ENCODE measurements at regions not wholly inside any gene's neighbourhood (a gene's known extent, or its start where the extent isn't known, plus 50 kb on each side); places are given as distances from the start of the nearest gene placed in this dataset.

- Histone ChIP-seq H3K79me2 (ENCODE audit: insufficient read depth, low read length) (no peaks in the 10 kb centered on the region), H3K4me3 (ENCODE audit: insufficient read depth, low read length) (no peak overlapping the region), H3K27me3 (ENCODE audit: insufficient read depth, low read length) (peaks cover 3% of the 10 kb centered on the region), H3K27ac (ENCODE audit: low read depth, low read length) (no peak overlapping the region), H4K20me1 (ENCODE audit: insufficient read depth, low read length) (no peaks in the 10 kb centered on the region), H3K36me3 (ENCODE audit: insufficient read depth, low read length) (no peaks in the 10 kb centered on the region), H3K4me1 (ENCODE audit: insufficient read depth, low read length) (no peaks in the 10 kb centered on the region), H3K9me3 (ENCODE audit: low read depth, low read length) (no peaks in the 10 kb centered on the region), H3K4me2 (ENCODE audit: insufficient read depth, low read length) (no peak overlapping the region), H2AFZ (ENCODE audit: low read length) (no peak overlapping the region)
- TF ChIP-seq CTCF (IDR thresholded peaks at IDR 0.05; ENCODE audit: extremely low read depth, low read depth, low read length), result no peak
- no peak for DNase-seq (ENCODE audit: insufficient read length, low spot score, missing footprints)
These were observed 67.7 kb upstream of the BNC1 start for GRCh38 chr15:83352119-83352518.

GRCh38 chr15:83356501-83357399 is 72.3 kb upstream of the BNC1 start:
- H3K9me3 ChIP-seq (ENCODE audit: low read depth, low read length), result no peaks in the 10 kb centered on the region
- H3K4me3 ChIP-seq (ENCODE audit: insufficient read depth, low read length), result no peak overlapping the region
- TF ChIP-seq CTCF (IDR thresholded peaks at IDR 0.05; ENCODE audit: extremely low read depth, low read depth, low read length), result no peak
- peaks cover 3% of the 10 kb centered on the region for H3K27me3 ChIP-seq (ENCODE audit: insufficient read depth, low read length)
- no peaks in the 10 kb centered on the region for H3K79me2 ChIP-seq (ENCODE audit: insufficient read depth, low read length)
- no peak for DNase-seq (ENCODE audit: insufficient read length, low spot score, missing footprints)
- H3K36me3 ChIP-seq (ENCODE audit: insufficient read depth, low read length), result no peaks in the 10 kb centered on the region
- no peaks in the 10 kb centered on the region for H4K20me1 ChIP-seq (ENCODE audit: insufficient read depth, low read length)
- H3K27ac ChIP-seq (ENCODE audit: low read depth, low read length), result no peak overlapping the region
- no peaks in the 10 kb centered on the region for H3K4me1 ChIP-seq (ENCODE audit: insufficient read depth, low read length)
- H2AFZ ChIP-seq (ENCODE audit: low read length), result peak overlapping the region; percentile 59
- no peak overlapping the region for H3K4me2 ChIP-seq (ENCODE audit: insufficient read depth, low read length)

- no peak for DNase-seq (ENCODE audit: insufficient read length, low spot score, missing footprints)
- H3K4me2 ChIP-seq (ENCODE audit: insufficient read depth, low read length), result no peak overlapping the region
- TF ChIP-seq CTCF (IDR thresholded peaks at IDR 0.05; ENCODE audit: extremely low read depth, low read depth, low read length), result no peak
- no peak overlapping the region for H3K4me3 ChIP-seq (ENCODE audit: insufficient read depth, low read length)
- peaks cover 3% of the 10 kb centered on the region for H3K27me3 ChIP-seq (ENCODE audit: insufficient read depth, low read length)
- H3K4me1 ChIP-seq (ENCODE audit: insufficient read depth, low read length), result no peaks in the 10 kb centered on the region
- H3K36me3 ChIP-seq (ENCODE audit: insufficient read depth, low read length), result no peaks in the 10 kb centered on the region
- no peak overlapping the region for H2AFZ ChIP-seq (ENCODE audit: low read length)
- no peak overlapping the region for H3K27ac ChIP-seq (ENCODE audit: low read depth, low read length)
- no peaks in the 10 kb centered on the region for H3K79me2 ChIP-seq (ENCODE audit: insufficient read depth, low read length)
- H3K9me3 ChIP-seq (ENCODE audit: low read depth, low read length), result no peaks in the 10 kb centered on the region
- H4K20me1 ChIP-seq (ENCODE audit: insufficient read depth, low read length), result no peaks in the 10 kb centered on the region
These were observed 74.6 kb upstream of the BNC1 start for GRCh38 chr15:83358972-83359564.

- no peak overlapping the region for H3K27ac ChIP-seq (ENCODE audit: low read depth, low read length)
- H4K20me1 ChIP-seq (ENCODE audit: insufficient read depth, low read length), result no peaks in the 10 kb centered on the region
- H3K4me1 ChIP-seq (ENCODE audit: insufficient read depth, low read length), result peaks cover 5% of the 10 kb centered on the region
- no peak for DNase-seq (ENCODE audit: insufficient read length, low spot score, missing footprints)
- H3K36me3 ChIP-seq (ENCODE audit: insufficient read depth, low read length), result no peaks in the 10 kb centered on the region
- peaks cover 3% of the 10 kb centered on the region for H3K27me3 ChIP-seq (ENCODE audit: insufficient read depth, low read length)
- no peaks in the 10 kb centered on the region for H3K79me2 ChIP-seq (ENCODE audit: insufficient read depth, low read length)
- H3K9me3 ChIP-seq (ENCODE audit: low read depth, low read length), result no peaks in the 10 kb centered on the region
- no peak overlapping the region for H3K4me3 ChIP-seq (ENCODE audit: insufficient read depth, low read length)
- H3K4me2 ChIP-seq (ENCODE audit: insufficient read depth, low read length), result no peak overlapping the region
- TF ChIP-seq CTCF (IDR thresholded peaks at IDR 0.05; ENCODE audit: extremely low read depth, low read depth, low read length), result no peak
- H2AFZ ChIP-seq (ENCODE audit: low read length), result no peak overlapping the region
These were observed 78.2 kb upstream of the BNC1 start for GRCh38 chr15:83362706-83363105.
